ENCODE measurements at regions not wholly inside any gene's neighbourhood (a gene's known extent, or its start where the extent isn't known, plus 50 kb on each side); places are given as distances from the start of the nearest gene placed in this dataset.
"Not testable (repeated sequence)": the region's sequence is repeated elsewhere in the genome, so short reads cannot be mapped to it uniquely, and the experiment has no call there.

- intact Hi-C loops (cut with micrococcal nuclease) = no loop called here
- CTCF ChIA-PET = no interaction called here
- Mint-ChIP-seq H3K4me1 (ENCODE audit: low read depth) (no peaks in the 10 kb centered on the region), H3K36me3 (ENCODE audit: low read depth) (no peaks in the 10 kb centered on the region), H3K27ac (no peak overlapping the region), H3K9me3 (no peaks in the 10 kb centered on the region), H3K4me3 (no peak overlapping the region), H3K27me3 (ENCODE audit: low read depth) (peaks cover 14% of the 10 kb centered on the region)
- no peak for DNase-seq
These were observed 134.5 kb upstream of the C2CD4B start for GRCh38 chr15:62299541-62299940.

DNA sequence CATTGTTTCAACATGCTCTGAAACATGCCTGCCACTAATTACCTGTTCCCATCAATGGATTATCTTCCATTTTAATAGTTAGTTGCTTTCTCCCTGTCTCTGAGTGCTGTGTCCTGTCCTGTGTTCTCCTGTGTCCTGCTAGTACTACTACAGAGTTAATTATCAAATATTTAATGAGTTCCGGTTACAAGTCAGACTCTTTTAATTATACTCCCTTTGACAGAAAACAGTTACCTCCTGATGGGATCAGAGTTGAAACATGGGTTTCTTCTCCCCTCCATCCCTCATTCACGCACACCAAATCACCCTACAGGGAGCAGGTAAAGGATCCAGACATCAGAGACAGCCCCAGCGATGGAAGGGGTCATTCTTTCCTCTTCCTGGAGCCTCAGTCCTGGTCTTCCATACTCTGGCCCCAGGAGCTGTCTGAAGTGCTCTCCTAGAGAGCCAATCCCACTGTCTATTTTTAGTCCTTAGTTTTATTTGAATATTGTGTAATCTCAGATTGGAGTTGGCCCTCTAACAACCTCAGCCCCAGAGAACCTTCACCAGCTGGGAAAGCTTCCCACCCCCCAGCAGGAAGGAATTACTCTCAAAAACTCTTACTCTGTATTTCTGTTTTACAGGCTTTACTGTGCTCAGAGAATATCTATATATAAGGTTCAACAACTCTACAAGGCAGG lies 137.0 kb upstream of the C2CD4B start:
- Mint-ChIP-seq H3K4me3 (no peak overlapping the region), H3K36me3 (ENCODE audit: low read depth) (no peaks in the 10 kb centered on the region), H3K4me1 (ENCODE audit: low read depth) (peaks cover 6% of the 10 kb centered on the region), H3K27ac (no peak overlapping the region), H3K27me3 (ENCODE audit: low read depth) (peaks cover 8% of the 10 kb centered on the region), H3K9me3 (no peaks in the 10 kb centered on the region)
- intact Hi-C loops (cut with micrococcal nuclease) = no loop called here
- CTCF ChIA-PET = interaction anchor here (1.3 kb wide), 1 partner anchor 49 kb away, joined by 4 read pairs; no protein-coding TSS in a partner anchor
- DNase-seq = no peak

DNA sequence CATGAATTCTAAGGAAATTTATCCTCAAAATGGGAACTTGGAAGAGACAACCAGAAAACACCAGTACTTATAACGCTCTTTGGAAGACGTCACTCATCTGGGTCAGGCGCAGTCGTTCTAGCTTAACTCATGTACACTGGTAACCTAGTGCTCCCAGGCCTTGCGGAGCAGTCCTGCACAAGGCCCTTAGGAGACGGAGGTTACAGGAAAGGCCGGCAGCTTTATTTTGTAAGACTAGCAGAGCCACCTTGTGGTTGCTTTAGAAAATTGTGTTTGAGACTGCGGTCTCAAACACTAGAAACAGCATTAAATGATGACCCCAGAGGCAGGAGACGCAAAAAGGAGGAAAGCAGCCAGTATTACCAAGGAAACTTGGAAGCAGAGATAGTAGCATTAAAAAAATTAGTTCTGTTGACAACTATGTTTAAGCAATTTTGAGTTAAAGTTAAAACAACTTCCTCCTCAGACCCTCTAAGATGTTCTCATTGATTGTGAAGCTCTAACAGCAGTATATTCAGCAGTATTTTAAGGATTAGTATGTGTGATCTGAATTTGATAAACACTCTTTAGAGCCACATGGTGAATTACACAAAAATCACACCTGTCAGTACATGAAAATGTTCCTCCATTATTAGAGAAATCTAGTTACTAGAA lies 141.9 kb upstream of the C2CD4B start:
- Mint-ChIP-seq H3K27ac (no peak overlapping the region), H3K9me3 (peaks cover under 1% of the 10 kb centered on the region), H3K27me3 (ENCODE audit: low read depth) (peaks cover 32% of the 10 kb centered on the region), H3K36me3 (ENCODE audit: low read depth) (no peaks in the 10 kb centered on the region), H3K4me1 (ENCODE audit: low read depth) (peaks cover 6% of the 10 kb centered on the region), H3K4me3 (no peak overlapping the region)
- intact Hi-C loops (cut with micrococcal nuclease) = loop anchor here (5.0 kb wide), 1 partner anchor 235 kb away; no protein-coding TSS in a partner anchor
- CTCF ChIA-PET = interaction anchor here (0.7 to 1.9 kb wide), 10 partner anchors 10 to 435 kb away, joined by 3 to 6 read pairs (median 3); no protein-coding TSS in a partner anchor
- DNase-seq = peak; percentile 14

DNA sequence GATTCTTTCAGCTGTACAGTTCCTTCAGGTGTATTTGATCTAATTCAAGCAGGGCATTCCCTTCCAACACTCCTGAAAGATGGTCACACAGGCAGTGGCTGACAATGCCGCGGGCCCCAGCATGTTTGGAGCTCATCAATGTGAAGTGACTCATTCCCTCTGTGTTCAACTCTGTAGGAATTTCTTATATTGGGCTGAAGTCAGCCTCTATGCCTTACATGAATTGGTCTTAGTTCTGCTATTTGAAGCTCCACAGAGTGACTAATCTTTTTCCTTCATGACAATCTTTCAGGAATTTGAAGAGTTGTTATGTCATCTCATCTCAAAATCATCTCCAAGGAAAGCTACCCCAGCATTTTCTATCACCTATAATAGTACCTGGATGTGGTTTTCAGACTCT lies 142.5 kb upstream of the C2CD4B start:
- CTCF ChIA-PET = interaction anchor here (0.7 to 1.9 kb wide), 8 partner anchors 10 to 233 kb away, joined by 3 to 6 read pairs (median 3); no protein-coding TSS in a partner anchor
- no peak for DNase-seq
- H3K27ac Mint-ChIP-seq = no peak overlapping the region
- H3K4me1 Mint-ChIP-seq (ENCODE audit: low read depth) = peaks cover 6% of the 10 kb centered on the region
- peaks cover 3% of the 10 kb centered on the region for H3K9me3 Mint-ChIP-seq
- H3K36me3 Mint-ChIP-seq (ENCODE audit: low read depth) = no peaks in the 10 kb centered on the region
- intact Hi-C loops (cut with micrococcal nuclease) = loop anchor here (5.0 kb wide), 1 partner anchor 235 kb away; no protein-coding TSS in a partner anchor
- H3K27me3 Mint-ChIP-seq (ENCODE audit: low read depth) = peaks cover 35% of the 10 kb centered on the region
- H3K4me3 Mint-ChIP-seq = no peak overlapping the region

GRCh38 chr15:62316413-62317060 lies 151.5 kb upstream of the C2CD4B start:
- Mint-ChIP-seq H3K4me3 (no peak overlapping the region), H3K27ac (no peak overlapping the region), H3K36me3 (ENCODE audit: low read depth) (no peaks in the 10 kb centered on the region), H3K27me3 (ENCODE audit: low read depth) (peaks cover 30% of the 10 kb centered on the region), H3K9me3 (peaks cover 3% of the 10 kb centered on the region), H3K4me1 (ENCODE audit: low read depth) (no peaks in the 10 kb centered on the region)
- no peak for DNase-seq
- CTCF ChIA-PET = interaction anchor here (0.6 kb wide), 1 partner anchor 34 kb away, joined by 5 read pairs; no protein-coding TSS in a partner anchor
- intact Hi-C loops (cut with micrococcal nuclease) = no loop called here

GRCh38 chr15:62320259-62320658 lies 155.2 kb upstream of the C2CD4B start:
- H3K27ac Mint-ChIP-seq = no peak overlapping the region
- no peak overlapping the region for H3K4me3 Mint-ChIP-seq
- no peaks in the 10 kb centered on the region for H3K4me1 Mint-ChIP-seq (ENCODE audit: low read depth)
- CTCF ChIA-PET = no interaction called here
- peaks cover 21% of the 10 kb centered on the region for H3K27me3 Mint-ChIP-seq (ENCODE audit: low read depth)
- intact Hi-C loops (cut with micrococcal nuclease) = no loop called here
- H3K9me3 Mint-ChIP-seq = no peaks in the 10 kb centered on the region
- no peaks in the 10 kb centered on the region for H3K36me3 Mint-ChIP-seq (ENCODE audit: low read depth)
- DNase-seq = no peak

GRCh38 chr15:62323353-62323890 lies 158.3 kb upstream of the C2CD4B start:
- H3K9me3 Mint-ChIP-seq = no peaks in the 10 kb centered on the region
- DNase-seq = no peak
- H3K27ac Mint-ChIP-seq = no peak overlapping the region
- no peaks in the 10 kb centered on the region for H3K36me3 Mint-ChIP-seq (ENCODE audit: low read depth)
- peaks cover 14% of the 10 kb centered on the region for H3K27me3 Mint-ChIP-seq (ENCODE audit: low read depth)
- CTCF ChIA-PET = no interaction called here
- H3K4me3 Mint-ChIP-seq = no peak overlapping the region
- intact Hi-C loops (cut with micrococcal nuclease) = no loop called here
- no peaks in the 10 kb centered on the region for H3K4me1 Mint-ChIP-seq (ENCODE audit: low read depth)

- H3K36me3 Mint-ChIP-seq (ENCODE audit: low read depth) = no peaks in the 10 kb centered on the region
- no peak overlapping the region for H3K27ac Mint-ChIP-seq
- H3K4me3 Mint-ChIP-seq = no peak overlapping the region
- no peaks in the 10 kb centered on the region for H3K4me1 Mint-ChIP-seq (ENCODE audit: low read depth)
- no peak for DNase-seq
- H3K9me3 Mint-ChIP-seq = no peaks in the 10 kb centered on the region
- intact Hi-C loops (cut with micrococcal nuclease) = no loop called here
- peaks cover 11% of the 10 kb centered on the region for H3K27me3 Mint-ChIP-seq (ENCODE audit: low read depth)
- CTCF ChIA-PET = no interaction called here
These were observed 159.3 kb upstream of the C2CD4B start for GRCh38 chr15:62324382-62324781.

DNA sequence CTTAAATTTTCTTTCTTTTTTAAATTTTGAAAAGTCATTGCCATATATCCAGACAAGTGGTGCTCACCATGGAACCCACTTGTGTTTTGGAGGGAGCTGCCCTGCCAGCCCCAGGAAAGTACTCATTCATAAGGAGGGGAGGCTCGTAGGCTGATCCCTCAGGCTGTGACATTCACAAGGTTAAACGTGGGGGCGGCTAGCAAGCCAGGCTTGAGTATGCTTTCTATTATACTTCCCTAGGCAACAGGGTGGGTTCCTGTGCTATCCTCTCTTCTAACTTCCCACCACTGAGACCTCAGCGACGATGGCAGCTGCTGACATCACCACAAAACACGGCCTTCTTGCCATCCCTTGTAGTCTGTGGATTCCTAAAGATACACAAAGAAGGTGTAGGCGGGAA lies 160.5 kb upstream of the C2CD4B start:
- no peak for DNase-seq
- Mint-ChIP-seq H3K27ac (no peak overlapping the region), H3K27me3 (ENCODE audit: low read depth) (peaks cover 7% of the 10 kb centered on the region), H3K4me3 (no peak overlapping the region), H3K4me1 (ENCODE audit: low read depth) (no peaks in the 10 kb centered on the region), H3K9me3 (no peaks in the 10 kb centered on the region), H3K36me3 (ENCODE audit: low read depth) (no peaks in the 10 kb centered on the region)
- intact Hi-C loops (cut with micrococcal nuclease) = no loop called here
- CTCF ChIA-PET = no interaction called here

DNA sequence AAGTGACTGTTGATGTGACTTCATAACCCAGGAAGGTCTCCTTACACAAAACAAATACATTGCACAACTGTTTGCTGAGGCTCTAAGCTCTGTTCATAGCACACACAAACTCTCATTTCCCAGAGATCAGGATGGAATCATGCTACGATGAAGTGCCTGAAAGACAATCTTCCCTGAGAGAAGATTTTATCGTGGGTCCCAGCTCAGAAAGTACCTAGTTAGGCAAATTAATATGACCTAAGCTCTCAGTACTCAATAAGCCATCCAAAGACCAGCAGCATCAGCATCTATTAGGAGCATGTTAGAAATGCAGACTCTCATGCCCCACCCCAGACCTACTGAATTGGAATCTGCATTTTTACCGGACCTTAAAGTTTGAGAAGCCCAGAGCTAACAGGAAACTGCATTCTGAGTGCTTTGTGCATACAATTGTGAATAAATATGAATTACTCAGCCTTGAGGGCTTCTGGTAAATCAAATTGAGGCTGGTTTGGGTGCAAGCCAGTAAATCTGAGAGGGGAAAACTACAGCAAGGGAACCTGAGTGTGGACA lies 161.5 kb upstream of the C2CD4B start:
- DNase-seq = no peak
- Mint-ChIP-seq H3K27ac (no peak overlapping the region), H3K4me1 (ENCODE audit: low read depth) (no peaks in the 10 kb centered on the region), H3K9me3 (no peaks in the 10 kb centered on the region), H3K4me3 (no peak overlapping the region), H3K27me3 (ENCODE audit: low read depth) (peaks cover 7% of the 10 kb centered on the region), H3K36me3 (ENCODE audit: low read depth) (no peaks in the 10 kb centered on the region)
- CTCF ChIA-PET = no interaction called here
- intact Hi-C loops (cut with micrococcal nuclease) = no loop called here

DNA sequence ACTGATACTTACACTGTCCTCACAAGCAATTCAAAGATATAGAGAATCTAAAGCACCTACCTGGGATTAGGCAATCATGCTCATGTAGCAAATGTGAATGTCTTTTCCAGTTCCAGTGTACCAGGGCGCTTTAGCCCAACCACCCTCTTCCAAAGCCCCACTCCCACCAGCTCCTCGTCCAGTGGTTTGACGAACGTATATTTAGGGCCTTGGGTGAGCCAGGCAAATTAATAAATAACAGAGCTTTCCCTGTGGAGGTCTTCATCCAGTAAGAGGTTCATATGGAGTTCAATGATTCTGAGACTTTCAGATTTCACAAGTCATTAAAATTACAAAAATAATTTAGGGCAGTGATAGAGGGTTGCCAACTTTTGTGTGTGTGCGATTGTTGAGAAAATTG lies 162.3 kb upstream of the C2CD4B start:
- Mint-ChIP-seq H3K27ac (no peak overlapping the region), H3K36me3 (ENCODE audit: low read depth) (no peaks in the 10 kb centered on the region), H3K4me1 (ENCODE audit: low read depth) (no peaks in the 10 kb centered on the region), H3K27me3 (ENCODE audit: low read depth) (peaks cover 4% of the 10 kb centered on the region), H3K9me3 (no peaks in the 10 kb centered on the region), H3K4me3 (no peak overlapping the region)
- intact Hi-C loops (cut with micrococcal nuclease) = no loop called here
- CTCF ChIA-PET = no interaction called here
- DNase-seq = no peak

DNA sequence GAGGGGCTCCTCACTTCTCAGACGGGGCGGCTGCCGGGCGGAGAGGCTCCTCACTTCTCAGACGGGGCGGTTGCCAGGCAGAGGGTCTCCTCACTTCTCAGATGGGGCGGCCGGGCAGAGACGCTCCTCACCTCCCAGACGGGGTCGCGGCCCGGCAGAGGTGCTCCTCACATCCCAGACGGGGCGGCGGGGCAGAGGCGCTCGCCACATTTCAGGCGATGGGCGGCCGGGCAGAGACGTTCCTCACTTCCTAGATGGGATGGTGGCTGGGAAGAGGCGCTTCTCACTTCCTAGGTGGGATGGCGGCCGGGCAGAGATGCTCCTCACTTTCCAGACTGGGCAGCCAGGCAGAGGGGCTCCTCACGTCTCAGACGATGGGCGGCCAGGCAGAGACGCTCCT lies 167.4 kb upstream of the C2CD4B start:
- H3K4me3 Mint-ChIP-seq; CTCF ChIA-PET; H3K4me1 Mint-ChIP-seq (ENCODE audit: low read depth); H3K27me3 Mint-ChIP-seq (ENCODE audit: low read depth); intact Hi-C loops (cut with micrococcal nuclease); H3K9me3 Mint-ChIP-seq; H3K36me3 Mint-ChIP-seq (ENCODE audit: low read depth); H3K27ac Mint-ChIP-seq; DNase-seq: not testable (repeated sequence)

Measured in activated naive CD4-positive, alpha-beta T cell treated with anti-CD3 and anti-CD28 coated beads for 36 hours (primary cell).